ENCODE measurements at regions not wholly inside any gene's neighbourhood (a gene's known extent, or its start where the extent isn't known, plus 50 kb on each side); places are given as distances from the start of the nearest gene placed in this dataset.
"Not testable (repeated sequence)": the region's sequence is repeated elsewhere in the genome, so short reads cannot be mapped to it uniquely, and the experiment has no call there.

DNA sequence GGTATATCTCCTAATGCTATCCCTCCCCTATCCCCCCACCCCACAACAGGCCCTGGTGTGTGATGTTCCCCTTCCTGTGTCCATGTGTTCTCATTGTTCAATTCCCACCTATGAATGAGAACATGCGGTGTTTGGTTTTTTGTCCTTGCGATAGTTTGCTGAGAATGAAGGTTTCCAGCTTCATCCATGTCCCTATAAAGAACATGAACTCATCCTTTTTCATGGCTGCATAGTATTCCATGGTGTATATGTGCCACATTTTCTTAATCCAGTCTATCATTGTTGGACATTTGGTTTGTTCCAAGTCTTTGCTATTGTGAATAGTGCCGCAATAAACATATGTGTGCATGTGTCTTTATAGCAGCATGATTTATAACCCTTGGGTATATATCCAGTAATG, 77.7 kb upstream of the CXCL13 start:
- TF ChIP-seq, protein P1, sequence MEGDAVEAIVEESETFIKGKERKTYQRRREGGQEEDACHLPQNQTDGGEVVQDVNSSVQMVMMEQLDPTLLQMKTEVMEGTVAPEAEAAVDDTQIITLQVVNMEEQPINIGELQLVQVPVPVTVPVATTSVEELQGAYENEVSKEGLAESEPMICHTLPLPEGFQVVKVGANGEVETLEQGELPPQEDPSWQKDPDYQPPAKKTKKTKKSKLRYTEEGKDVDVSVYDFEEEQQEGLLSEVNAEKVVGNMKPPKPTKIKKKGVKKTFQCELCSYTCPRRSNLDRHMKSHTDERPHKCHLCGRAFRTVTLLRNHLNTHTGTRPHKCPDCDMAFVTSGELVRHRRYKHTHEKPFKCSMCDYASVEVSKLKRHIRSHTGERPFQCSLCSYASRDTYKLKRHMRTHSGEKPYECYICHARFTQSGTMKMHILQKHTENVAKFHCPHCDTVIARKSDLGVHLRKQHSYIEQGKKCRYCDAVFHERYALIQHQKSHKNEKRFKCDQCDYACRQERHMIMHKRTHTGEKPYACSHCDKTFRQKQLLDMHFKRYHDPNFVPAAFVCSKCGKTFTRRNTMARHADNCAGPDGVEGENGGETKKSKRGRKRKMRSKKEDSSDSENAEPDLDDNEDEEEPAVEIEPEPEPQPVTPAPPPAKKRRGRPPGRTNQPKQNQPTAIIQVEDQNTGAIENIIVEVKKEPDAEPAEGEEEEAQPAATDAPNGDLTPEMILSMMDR (IDR thresholded peaks at IDR 0.05; ENCODE audit: extremely low read depth in 1 of 2, insufficient read depth in 1 of 2, low read depth in 1 of 2, low read length in 2 of 2), result not testable (repeated sequence)
- TF ChIP-seq POLR2A (IDR thresholded peaks at IDR 0.05; ENCODE audit: low read depth, low read length); POLR2AphosphoS5 (IDR thresholded peaks at IDR 0.05; ENCODE audit: insufficient read depth, low read depth, low read length); EZH2 (IDR thresholded peaks at IDR 0.05; ENCODE audit: borderline replicate concordance, low read depth, low read length, severe bottlenecking): not testable (repeated sequence)

Data from endothelial cell of umbilical vein (primary cell).